HepG2 (cell line): ENCODE measurements at regions not wholly inside any gene's neighbourhood (a gene's known extent, or its start where the extent isn't known, plus 50 kb on each side); places are given as distances from the start of the nearest gene placed in this dataset.

Experiments used
- ATAC-seq: fragments of 200-7000 bp; cut with Tn5 transposase; 3 replicates; pipeline ENCODE4 v1.9.1; 2020; ENCODE audit warnings: mild to moderate bottlenecking, moderate library complexity
- BruUV-seq: library from RNA; stranded (reverse); fragments of 400-500 nt; replicated peaks from 2 replicates; lab custom pipeline; 2021; lab: Mats Ljungman, UMichigan
- CTCF ChIA-PET: fragments of 300-600 bp; formaldehyde crosslinking; extraction: SDS; loops from one replicate; lab custom pipeline; 2021; ENCODE audit warnings: low total read pairs, inconsistent platforms, low intra/inter-chr PET ratio; lab: Yijun Ruan, JAX
- POLR2A ChIA-PET: fragments of 350-600 bp; sonication (Branson Sonifier 250); formaldehyde crosslinking; loops from one replicate; lab custom pipeline; 2020; ENCODE audit warnings: antibody characterized with exemption, inconsistent platforms; lab: Yijun Ruan, JAX
- DNase-seq: peaks from one replicate; pipeline ENCODE4 v3.0.0-alpha.2; 2015; ENCODE audit warnings: low spot score
- FAIRE-seq: peaks from 3 replicates; lab custom pipeline; 2011; peaks lifted over from hg19 to GRCh38; lab: Jason Lieb, UNC
- H2AFZ ChIP-seq: one replicate; pipeline ENCODE4 v1.6.1; 2011; ENCODE audit warnings: low read length, inconsistent platforms
- H3K27ac ChIP-seq: fragments of 300-600 bp; 3 replicates; pipeline ENCODE4 v1.8.0; 2011; ENCODE audit warnings: mixed run types, mild to moderate bottlenecking, mixed read lengths, low read length, inconsistent platforms; ENCODE audit not compliant: insufficient read depth; ENCODE audit errors: extremely low read length
- H3K27me3 ChIP-seq, 2 experiments: fragments of 200-600 bp in 1 of 2; 2 replicates in 1 of 2; 3 replicates in 1 of 2; pipeline versions ENCODE4 v1.6.0 to v1.8.0; 2011; ENCODE audit warnings: low read length in 2 of 2, mild to moderate bottlenecking in 2 of 2, moderate library complexity in 2 of 2, inconsistent platforms in 1 of 2; ENCODE audit not compliant: insufficient read depth in 2 of 2, control insufficient read depth in 1 of 2
- H3K36me3 ChIP-seq, 2 experiments: fragments of 200-600 bp in 1 of 2; replicated peaks in 1 of 2; 2 replicates in 1 of 2; 3 replicates in 1 of 2; pipeline versions ENCODE4 v1.5.1 to v1.8.0; 2011; ENCODE audit warnings: low read length in 2 of 2, inconsistent platforms in 1 of 2; ENCODE audit not compliant: insufficient read depth in 2 of 2, control insufficient read depth in 1 of 2
- H3K4me1 ChIP-seq: 2 replicates; pipeline ENCODE4 v1.5.1; 2012; ENCODE audit warnings: low read length, inconsistent platforms; ENCODE audit not compliant: insufficient read depth
- H3K4me2 ChIP-seq: 2 replicates; pipeline ENCODE4 v1.6.0; 2011; ENCODE audit warnings: low read depth, low read length, inconsistent platforms
- H3K4me3 ChIP-seq, 3 experiments: fragments of 200-600 bp in 1 of 3; sonication (generic), shearing (Covaris generic) in 1 of 3; replicated peaks in 1 of 3; 2 replicates each; pipeline ENCODE4 v1.5.1; 2011 to 2016; ENCODE audit warnings: low read length in 3 of 3, inconsistent platforms in 2 of 3, low read depth in 2 of 3, mild to moderate bottlenecking in 2 of 3, control low read depth in 1 of 3, mixed read lengths in 1 of 3; ENCODE audit not compliant: insufficient read depth in 1 of 3
- H3K79me2 ChIP-seq: one replicate; pipeline ENCODE4 v1.6.1; 2011; ENCODE audit warnings: low read length, inconsistent platforms; ENCODE audit not compliant: insufficient read depth
- H3K9ac ChIP-seq: 2 replicates; pipeline ENCODE4 v1.6.0; 2011; ENCODE audit warnings: mild to moderate bottlenecking, low read depth, low read length, inconsistent platforms; ENCODE audit not compliant: insufficient read depth
- H3K9me3 ChIP-seq: 2 replicates; pipeline ENCODE4 v1.5.1; 2012; ENCODE audit warnings: mild to moderate bottlenecking, low read length
- H4K20me1 ChIP-seq: 2 replicates; pipeline ENCODE4 v1.6.0; 2011; ENCODE audit warnings: inconsistent platforms, mild to moderate bottlenecking, low read length, moderate library complexity; ENCODE audit not compliant: insufficient read depth
- CHCHD3 ChIP-seq: sonication (generic); formaldehyde crosslinking; IDR thresholded peaks from 2 replicates; pipeline ENCODE4 v1.8.0; 2022; ENCODE audit warnings: mild to moderate bottlenecking, missing genetic modification reagents, moderate library complexity
- CHD2 ChIP-seq: IDR thresholded peaks from 2 replicates; pipeline ENCODE4 v1.6.1; 2011; ENCODE audit warnings: low read depth, low read length, improper control_type of control experiment
- JUN ChIP-seq: sonication (generic); formaldehyde crosslinking; IDR thresholded peaks from 2 replicates; pipeline ENCODE4 v1.4.0; 2020; ENCODE audit warnings: mild to moderate bottlenecking, missing genetic modification reagents
- KDM2A ChIP-seq: sonication (generic); formaldehyde crosslinking; IDR thresholded peaks from 2 replicates; pipeline ENCODE4 v1.4.0; 2020; ENCODE audit warnings: low read depth, missing genetic modification reagents, borderline replicate concordance
- KDM4B ChIP-seq: sonication (generic); formaldehyde crosslinking; IDR thresholded peaks from 2 replicates; pipeline ENCODE4 v1.4.0; 2020; ENCODE audit warnings: missing genetic modification reagents
- NCOR1 ChIP-seq: fragments of 200-600 bp; sonication (generic); IDR thresholded peaks from 2 replicates; pipeline ENCODE4 v1.7.0; 2017; ENCODE audit warnings: antibody characterized with exemption, low read length, borderline replicate concordance
- PLRG1 ChIP-seq: fragments of 450-650 bp; conservative IDR thresholded peaks from 2 replicates; pipeline ENCODE4 v1.6.1; 2016
- STAG1 ChIP-seq: sonication (generic); formaldehyde crosslinking; IDR thresholded peaks from 2 replicates; pipeline ENCODE4 v1.4.0; 2020; ENCODE audit warnings: missing genetic modification reagents
- ZFY ChIP-seq: sonication (generic); formaldehyde crosslinking; IDR thresholded peaks from 2 replicates; pipeline ENCODE4 v1.4.0; 2020; ENCODE audit warnings: missing genetic modification reagents
- ZKSCAN1 ChIP-seq: fragments of 150-350 bp; IDR thresholded peaks from 2 replicates; pipeline ENCODE4 v1.6.1; 2014; ENCODE audit warnings: low read length
- ZNF280B ChIP-seq: sonication (generic); formaldehyde crosslinking; IDR thresholded peaks from 2 replicates; pipeline ENCODE4 v1.5.0; 2020; ENCODE audit warnings: missing genetic modification reagents, mild to moderate bottlenecking, borderline replicate concordance
- ZNF331 ChIP-seq: sonication (generic); formaldehyde crosslinking; IDR thresholded peaks from 2 replicates; pipeline ENCODE4 v1.4.0; 2020; ENCODE audit warnings: missing genetic modification reagents
- ZNF557 ChIP-seq: sonication (generic); formaldehyde crosslinking; IDR thresholded peaks from 2 replicates; pipeline ENCODE4 v1.4.0; 2020; ENCODE audit warnings: missing genetic modification reagents
- ZNF616 ChIP-seq: sonication (generic); formaldehyde crosslinking; IDR thresholded peaks from 2 replicates; pipeline ENCODE4 v1.5.0; 2020; ENCODE audit warnings: low read depth, mild to moderate bottlenecking, missing genetic modification reagents
- WGBS: methylation state at CpG from one replicate; pipeline ENCODE4 v1.1.6; 2017; ENCODE audit warnings: low lambda C conversion rate; 5-methylcytosine and 5-hydroxymethylcytosine counted together
- in situ Hi-C: cut with HindIII; loops from 2 replicates; pipeline ENCODE4 v1.10.0; 2017; ENCODE audit warnings: low pct_unique_long_range_greater_than_20kb; ENCODE audit not compliant: extremely low pct_ligation_motif_present
- intact Hi-C: fragments of 100-400 bp; cut with micrococcal nuclease; formaldehyde crosslinking; loops from one replicate; pipeline ENCODE4 v1.10.0; 2022; ENCODE audit not compliant: unreplicated experiment
- TF ChIP-seq, protein P1 (sequence below): sonication (generic); formaldehyde crosslinking; IDR thresholded peaks from 2 replicates; pipeline ENCODE4 v1.5.0; 2020; ENCODE audit warnings: mild to moderate bottlenecking, missing genetic modification reagents, moderate library complexity

GRCh38 chr7:36019980-36020379 lies 133.1 kb upstream of the EEPD1 start (continued):
- TF ChIP-seq NCOR1, result no peak
- TF ChIP-seq CHCHD3 (CRISPR knock-in tag), result no peak
- no peak for TF ChIP-seq CHD2
- TF ChIP-seq KDM2A, result no peak
- no peak for TF ChIP-seq ZNF280B (CRISPR knock-in tag)
- no peak for TF ChIP-seq KDM4B (CRISPR knock-in tag)
- no peak for TF ChIP-seq ZNF557

DNA sequence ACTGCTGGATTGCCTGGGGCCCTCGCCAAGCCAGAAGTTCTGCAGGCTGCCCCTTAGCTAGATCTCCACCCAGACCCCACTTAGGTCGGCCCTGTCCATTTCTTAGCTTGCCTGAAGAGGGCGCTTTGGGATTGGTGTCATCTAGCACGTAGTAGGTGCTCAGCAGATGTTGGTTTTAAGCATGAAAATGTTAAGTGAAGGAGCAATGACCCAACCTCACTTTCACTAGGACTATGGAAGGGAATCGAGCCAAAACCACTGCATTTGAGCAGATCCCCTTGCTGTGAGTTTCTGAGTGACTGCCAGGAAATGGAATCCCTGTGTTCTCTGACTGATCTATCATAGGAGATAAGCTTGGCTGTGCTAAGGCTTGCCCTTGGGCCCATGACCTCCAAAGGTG lies 131.7 kb upstream of the EEPD1 start:
- intact Hi-C loops (no loop called here), in situ Hi-C loops (no loop called here)
- ATAC-seq, result no peak
- Histone ChIP-seq H3K27ac (no peak overlapping the region), H3K4me1 (no peaks in the 10 kb centered on the region), H3K36me3 (no peaks in the 10 kb centered on the region)
- no peak for DNase-seq
- TF ChIP-seq ZNF616 (CRISPR knock-in tag), result no peak
- TF ChIP-seq, protein P1, sequence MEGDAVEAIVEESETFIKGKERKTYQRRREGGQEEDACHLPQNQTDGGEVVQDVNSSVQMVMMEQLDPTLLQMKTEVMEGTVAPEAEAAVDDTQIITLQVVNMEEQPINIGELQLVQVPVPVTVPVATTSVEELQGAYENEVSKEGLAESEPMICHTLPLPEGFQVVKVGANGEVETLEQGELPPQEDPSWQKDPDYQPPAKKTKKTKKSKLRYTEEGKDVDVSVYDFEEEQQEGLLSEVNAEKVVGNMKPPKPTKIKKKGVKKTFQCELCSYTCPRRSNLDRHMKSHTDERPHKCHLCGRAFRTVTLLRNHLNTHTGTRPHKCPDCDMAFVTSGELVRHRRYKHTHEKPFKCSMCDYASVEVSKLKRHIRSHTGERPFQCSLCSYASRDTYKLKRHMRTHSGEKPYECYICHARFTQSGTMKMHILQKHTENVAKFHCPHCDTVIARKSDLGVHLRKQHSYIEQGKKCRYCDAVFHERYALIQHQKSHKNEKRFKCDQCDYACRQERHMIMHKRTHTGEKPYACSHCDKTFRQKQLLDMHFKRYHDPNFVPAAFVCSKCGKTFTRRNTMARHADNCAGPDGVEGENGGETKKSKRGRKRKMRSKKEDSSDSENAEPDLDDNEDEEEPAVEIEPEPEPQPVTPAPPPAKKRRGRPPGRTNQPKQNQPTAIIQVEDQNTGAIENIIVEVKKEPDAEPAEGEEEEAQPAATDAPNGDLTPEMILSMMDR, result peak; percentile 56
- peak; percentile 98 for TF ChIP-seq ZKSCAN1
- TF ChIP-seq ZNF331 (CRISPR knock-in tag), result peak; percentile 70; the same call in 1 of the 2 replicates
- no peak for TF ChIP-seq JUN
- no peak for TF ChIP-seq ZFY (CRISPR knock-in tag)
- peak; percentile 49 for TF ChIP-seq STAG1 (CRISPR knock-in tag)
- TF ChIP-seq PLRG1, result no peak
- TF ChIP-seq, all 625 proteins: peak for 4
- no peaks in the 10 kb centered on the region for H3K9me3 ChIP-seq
- no peaks in the 10 kb centered on the region for H3K79me2 ChIP-seq
- peaks cover 0 to 39% of the 10 kb centered on the region in 2 experiments; a peak in 3 of 5 replicates for H3K27me3 ChIP-seq
- no peak for FAIRE-seq
- 35% methylated on average over 5 of the region's 5 CpGs for WGBS
- no peak overlapping the region for H2AFZ ChIP-seq
- no peaks in the 10 kb centered on the region for H4K20me1 ChIP-seq
- H3K4me2 ChIP-seq, result no peak overlapping the region
- BruUV-seq, result no TSS peak
- POLR2A ChIA-PET, result no interaction called here
- no peak overlapping the region for H3K9ac ChIP-seq
- H3K4me3 ChIP-seq, result no peak overlapping the region
- CTCF ChIA-PET, result no interaction called here
